Neural progenitor cell (in vitro differentiated cells): ENCODE measurements at regions not wholly inside any gene's neighbourhood (a gene's known extent, or its start where the extent isn't known, plus 50 kb on each side); places are given as distances from the start of the nearest gene placed in this dataset.

Experiments used
- DNase-seq: peaks from one replicate; pipeline ENCODE4 v3.0.0-alpha.2; 2016; ENCODE audit warnings: low spot score
- H2AFZ ChIP-seq: fragments of 200-600 bp; sonication (generic); replicated peaks from 2 replicates; pipeline ENCODE4 v1.6.1; 2016; ENCODE audit warnings: antibody characterized with exemption
- H3F3A ChIP-seq: fragments of 200-600 bp; sonication (generic); 2 replicates; pipeline ENCODE4 v1.6.1; 2016; ENCODE audit warnings: antibody characterized with exemption, low read depth
- H3K27ac ChIP-seq: fragments of 200-600 bp; sonication (generic); 2 replicates; pipeline ENCODE4 v1.5.1; 2016; ENCODE audit warnings: mild to moderate bottlenecking
- H3K27me3 ChIP-seq: fragments of 200-600 bp; sonication (generic); 2 replicates; pipeline ENCODE4 v1.6.1; 2016; ENCODE audit warnings: mild to moderate bottlenecking, moderate library complexity
- H3K36me3 ChIP-seq: fragments of 200-600 bp; sonication (generic); 2 replicates; pipeline ENCODE4 v1.5.1; 2016
- H3K4me1 ChIP-seq: fragments of 200-600 bp; sonication (generic); 2 replicates; pipeline ENCODE4 v1.6.1; 2016; ENCODE audit warnings: mixed run types
- H3K4me2 ChIP-seq: fragments of 200-600 bp; sonication (generic); 2 replicates; pipeline ENCODE4 v1.6.1; 2016
- H3K4me3 ChIP-seq: fragments of 200-600 bp; sonication (generic); 2 replicates; pipeline ENCODE4 v1.5.1; 2016
- H3K79me2 ChIP-seq: fragments of 200-600 bp; sonication (generic); 2 replicates; pipeline ENCODE4 v1.6.1; 2016; ENCODE audit warnings: low read depth
- H3K9ac ChIP-seq: fragments of 200-600 bp; sonication (generic); 2 replicates; pipeline ENCODE4 v1.6.1; 2016
- H3K9me3 ChIP-seq: fragments of 200-600 bp; sonication (generic); 2 replicates; pipeline ENCODE4 v1.5.1; 2016; ENCODE audit warnings: low read depth
- H4K20me1 ChIP-seq: fragments of 200-600 bp; sonication (generic); 2 replicates; pipeline ENCODE4 v1.6.1; 2016; ENCODE audit warnings: low read depth
- H3K27ac Mint-ChIP-seq: 3 replicates; pipeline ENCODE4 v1.8.0; 2021; ENCODE audit warnings: mixed read lengths
- H3K27me3 Mint-ChIP-seq: 2 replicates; pipeline ENCODE4 v1.8.0; 2022; ENCODE audit warnings: low read depth, mild to moderate bottlenecking, inconsistent platforms, moderate library complexity, mixed read lengths; ENCODE audit not compliant: insufficient read depth
- H3K36me3 Mint-ChIP-seq: 3 replicates; pipeline ENCODE4 v1.8.0; 2021; ENCODE audit warnings: mixed read lengths
- H3K4me1 Mint-ChIP-seq: 3 replicates; pipeline ENCODE4 v1.8.0; 2021; ENCODE audit warnings: mixed read lengths
- H3K4me3 Mint-ChIP-seq: 3 replicates; pipeline ENCODE4 v1.8.0; 2021; ENCODE audit warnings: mild to moderate bottlenecking, moderate library complexity, mixed read lengths
- H3K9me3 Mint-ChIP-seq: 3 replicates; pipeline ENCODE4 v1.8.0; 2020; ENCODE audit warnings: mixed read lengths
- CTCF ChIP-seq: fragments of 200-600 bp; sonication (generic); IDR thresholded peaks from 2 replicates; pipeline ENCODE4 v1.5.1; 2017; ENCODE audit warnings: antibody characterized with exemption, mild to moderate bottlenecking
- EZH2 ChIP-seq: fragments of 200-600 bp; sonication (generic); IDR thresholded peaks from 2 replicates; pipeline ENCODE4 v1.6.1; 2017; ENCODE audit warnings: antibody characterized with exemption, mild to moderate bottlenecking, moderate library complexity
- EZH2phosphoT487 ChIP-seq: fragments of 200-600 bp; sonication (generic); IDR thresholded peaks from 2 replicates; pipeline ENCODE4 v1.6.1; 2017; ENCODE audit warnings: antibody characterized with exemption

- Mint-ChIP-seq H3K4me1 (peaks cover 7% of the 10 kb centered on the region), H3K9me3 (peaks cover 2% of the 10 kb centered on the region), H3K36me3 (no peaks in the 10 kb centered on the region), H3K27me3 (no peaks in the 10 kb centered on the region), H3K4me3 (no peak overlapping the region), H3K27ac (no peak overlapping the region)
- H3K4me3 ChIP-seq = no peak overlapping the region
- no peak overlapping the region for H2AFZ ChIP-seq
- H3K79me2 ChIP-seq = no peaks in the 10 kb centered on the region
- no peak overlapping the region for H3K4me2 ChIP-seq
- H3F3A ChIP-seq = no peaks in the 10 kb centered on the region
- TF ChIP-seq EZH2phosphoT487 (no peak), CTCF (no peak), EZH2 (no peak)
- no peaks in the 10 kb centered on the region for H3K27me3 ChIP-seq
- no peaks in the 10 kb centered on the region for H3K9me3 ChIP-seq
- H3K36me3 ChIP-seq = no peaks in the 10 kb centered on the region
- no peaks in the 10 kb centered on the region for H3K4me1 ChIP-seq
- no peaks in the 10 kb centered on the region for H4K20me1 ChIP-seq
- no peak overlapping the region for H3K27ac ChIP-seq
- H3K9ac ChIP-seq = no peak overlapping the region
- DNase-seq = no peak
Measured at GRCh38 chr1:222234351-222234750, 313.6 kb downstream of the HHIPL2 start.

GRCh38 chr1:222233444-222234158 lies 314.3 kb downstream of the HHIPL2 start:
- Histone ChIP-seq H3F3A (no peaks in the 10 kb centered on the region), H3K4me1 (no peaks in the 10 kb centered on the region)
- no peak for DNase-seq

GRCh38 chr1:222232842-222233241 lies 315.1 kb downstream of the HHIPL2 start:
- Mint-ChIP-seq H3K4me1 (peaks cover 8% of the 10 kb centered on the region), H3K36me3 (no peaks in the 10 kb centered on the region), H3K27ac (no peak overlapping the region), H3K27me3 (no peaks in the 10 kb centered on the region), H3K4me3 (no peak overlapping the region), H3K9me3 (peaks cover 10% of the 10 kb centered on the region)
- Histone ChIP-seq H3K4me3 (no peak overlapping the region), H4K20me1 (no peaks in the 10 kb centered on the region), H2AFZ (no peak overlapping the region), H3K9ac (no peak overlapping the region), H3K9me3 (no peaks in the 10 kb centered on the region), H3K79me2 (no peaks in the 10 kb centered on the region), H3K4me1 (no peaks in the 10 kb centered on the region), H3F3A (no peaks in the 10 kb centered on the region), H3K27me3 (no peaks in the 10 kb centered on the region), H3K27ac (no peak overlapping the region), H3K4me2 (no peak overlapping the region), H3K36me3 (no peaks in the 10 kb centered on the region)
- no peak for TF ChIP-seq EZH2
- no peak for TF ChIP-seq CTCF
- TF ChIP-seq EZH2phosphoT487 = no peak
- DNase-seq = no peak

More at GRCh38 chr1:222233444-222234158, 314.3 kb downstream of the HHIPL2 start:
- H3K27me3 ChIP-seq = no peaks in the 10 kb centered on the region
- no peaks in the 10 kb centered on the region for H3K9me3 ChIP-seq
- Mint-ChIP-seq H3K4me3 (no peak overlapping the region), H3K4me1 (peaks cover 8% of the 10 kb centered on the region), H3K36me3 (no peaks in the 10 kb centered on the region), H3K27me3 (no peaks in the 10 kb centered on the region), H3K27ac (no peak overlapping the region), H3K9me3 (peaks cover 6% of the 10 kb centered on the region)
- no peaks in the 10 kb centered on the region for H3K79me2 ChIP-seq
- no peak overlapping the region for H2AFZ ChIP-seq
- no peak overlapping the region for H3K4me3 ChIP-seq
- TF ChIP-seq EZH2 (no peak), CTCF (no peak), EZH2phosphoT487 (no peak)
- no peaks in the 10 kb centered on the region for H3K36me3 ChIP-seq
- H3K9ac ChIP-seq = no peak overlapping the region
- no peak overlapping the region for H3K27ac ChIP-seq
- H4K20me1 ChIP-seq = no peaks in the 10 kb centered on the region
- H3K4me2 ChIP-seq = no peak overlapping the region
